ENCODE measurements at regions not wholly inside any gene's neighbourhood (a gene's known extent, or its start where the extent isn't known, plus 50 kb on each side); places are given as distances from the start of the nearest gene placed in this dataset.
"Not testable (repeated sequence)": the region's sequence is repeated elsewhere in the genome, so short reads cannot be mapped to it uniquely, and the experiment has no call there.

DNA sequence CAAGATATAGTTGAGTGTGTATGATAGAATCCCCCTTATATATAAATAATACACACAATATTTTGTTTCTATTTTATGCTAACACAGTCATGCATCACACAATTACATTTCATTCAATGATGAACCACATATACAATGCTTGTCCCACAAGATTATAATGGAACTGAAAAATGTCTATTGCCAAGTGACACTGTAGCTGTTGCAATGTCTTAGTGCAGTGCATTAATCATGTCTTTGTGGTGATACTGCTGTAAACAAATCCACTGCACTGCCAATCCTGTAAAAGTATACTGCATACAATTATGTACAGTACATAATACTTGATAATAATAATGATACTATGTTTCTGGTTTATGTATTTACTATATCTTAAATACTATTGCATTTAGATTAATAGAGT is 512.1 kb upstream of the CNTN3 start:
- DNase-seq (ENCODE audit: low read depth) = no peak

DNA sequence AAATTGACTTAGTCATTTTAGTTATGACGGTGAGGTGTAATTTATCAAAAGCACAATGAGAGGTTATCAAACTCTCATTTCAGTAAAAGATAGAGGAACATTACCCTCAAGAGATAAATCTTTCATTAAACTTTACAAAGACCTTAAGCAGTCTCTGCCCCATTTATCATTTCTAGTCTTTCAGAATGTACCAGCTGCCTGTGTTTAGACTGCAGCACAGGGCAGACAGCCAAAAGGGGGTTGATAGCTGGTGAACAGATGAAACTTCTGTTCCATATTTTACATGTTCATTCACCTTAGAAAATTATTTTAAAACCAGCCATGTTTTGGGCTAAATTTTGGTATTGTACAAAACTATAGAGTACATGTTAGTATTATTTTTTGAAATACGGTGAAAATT is 514.6 kb upstream of the CNTN3 start:
- no peak for DNase-seq (ENCODE audit: low read depth)

DNA sequence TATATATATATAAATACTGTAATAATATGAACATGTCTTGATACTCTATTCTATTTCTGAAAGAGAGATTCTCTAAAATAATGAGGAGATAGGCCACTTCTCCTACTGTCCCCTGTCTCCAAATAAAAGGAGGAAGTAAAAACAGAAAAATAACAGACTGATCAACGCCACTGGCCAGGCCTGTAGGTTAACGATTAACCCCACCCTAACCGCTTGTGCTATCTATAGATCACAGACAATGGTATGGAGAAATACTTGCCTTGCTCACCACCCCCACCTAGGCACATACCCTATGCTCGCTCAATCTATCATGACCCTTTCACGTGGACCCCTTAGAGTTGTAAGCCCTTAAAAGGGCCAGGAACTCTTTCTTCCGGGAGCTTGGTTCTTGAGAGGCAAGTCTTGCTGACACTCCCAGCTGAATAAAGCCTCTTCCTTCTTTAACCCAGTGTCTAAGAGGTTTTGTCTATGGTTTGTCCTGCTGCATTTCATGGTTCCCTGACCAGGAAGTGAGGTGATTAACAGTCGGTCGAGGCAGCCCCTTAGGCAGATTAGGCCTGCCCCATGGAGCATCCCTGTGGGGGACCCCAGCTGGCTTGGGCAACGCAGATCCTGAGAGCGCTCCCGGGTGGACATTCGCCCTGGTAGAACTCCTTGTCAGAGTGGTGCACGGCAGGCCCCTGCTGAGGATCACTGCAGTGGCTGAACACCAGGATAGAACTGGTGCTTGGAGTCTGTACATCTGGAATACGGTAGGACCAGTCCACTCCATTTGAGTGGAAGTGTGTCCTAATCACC is 521.8 kb upstream of the CNTN3 start:
- no peak for DNase-seq (ENCODE audit: low read depth)

DNA sequence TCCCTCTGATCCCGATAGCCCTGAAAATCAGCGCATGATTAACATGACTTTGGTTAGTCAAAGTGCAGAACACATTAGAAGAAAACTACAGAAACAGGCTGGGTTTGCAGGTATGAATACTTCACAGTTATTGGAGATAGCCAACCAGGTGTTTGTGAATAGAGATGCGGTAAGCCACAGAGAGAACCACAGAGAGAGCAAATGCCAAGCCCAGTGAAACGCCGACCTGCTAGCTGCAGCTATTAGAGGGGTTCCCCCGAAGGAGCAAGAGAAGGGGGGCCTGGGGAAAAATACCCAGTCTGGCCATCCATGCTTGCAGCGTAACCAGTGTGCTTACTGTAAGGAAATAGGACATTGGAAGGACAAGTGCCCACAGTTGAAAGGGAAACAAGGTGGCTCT is 523.9 kb upstream of the CNTN3 start:
- DNase-seq (ENCODE audit: low read depth) = no peak

DNA sequence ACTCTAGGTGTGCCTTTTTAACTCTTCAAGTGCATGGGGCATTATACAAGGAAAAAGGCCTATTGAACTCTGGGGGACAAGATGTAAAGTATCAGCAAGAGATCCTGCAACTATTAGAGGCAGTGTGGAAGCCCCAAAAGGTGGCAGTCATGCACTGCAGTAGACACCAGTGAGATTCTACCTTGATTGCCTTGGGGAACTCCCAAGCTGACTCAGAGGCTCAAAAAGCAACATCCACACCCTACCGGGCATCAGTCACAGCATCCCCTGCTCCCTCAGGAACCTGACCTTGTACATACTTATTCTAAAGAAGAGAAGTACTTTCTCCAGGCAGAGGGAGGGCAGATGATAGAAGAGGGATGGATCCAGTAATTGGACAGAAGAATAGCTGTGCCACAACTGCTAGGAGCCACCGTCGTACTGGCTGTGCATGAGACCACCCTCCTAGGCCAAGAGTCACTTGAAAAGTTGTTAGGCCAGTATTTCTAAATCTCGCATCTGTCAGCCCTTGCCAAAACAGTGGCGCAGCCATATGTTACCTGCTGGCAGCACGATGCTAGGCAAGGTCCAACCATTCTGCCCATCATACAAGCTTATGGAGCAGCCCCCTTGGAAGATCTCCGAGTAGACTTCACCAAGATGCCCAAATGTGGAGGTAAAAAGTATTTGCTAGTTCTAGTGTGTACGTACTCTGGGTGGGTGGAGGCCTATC is 523.1 kb upstream of the FRG2C start:
- peak; percentile 29 for DNase-seq (ENCODE audit: low read depth)

DNA sequence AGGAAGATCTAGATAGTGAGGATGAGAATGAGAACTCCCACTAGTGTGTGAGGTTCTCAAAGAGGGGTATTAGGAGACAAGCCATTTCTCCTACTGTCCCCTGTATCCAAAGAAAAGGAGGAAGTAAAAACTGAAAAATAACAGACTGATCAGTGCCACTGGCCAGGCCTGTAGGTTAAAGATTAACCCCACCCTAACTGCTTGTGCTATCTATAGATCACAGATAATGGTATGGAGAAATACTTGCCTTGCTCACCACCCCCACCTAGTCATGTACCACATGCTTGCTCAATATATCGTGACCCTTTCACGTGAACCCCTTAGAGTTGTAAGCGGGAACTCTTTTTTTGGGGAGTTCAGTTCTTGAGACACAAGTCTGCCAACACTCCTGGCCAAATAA is 519.7 kb upstream of the FRG2C start:
- DNase-seq (ENCODE audit: low read depth) = no peak

DNA sequence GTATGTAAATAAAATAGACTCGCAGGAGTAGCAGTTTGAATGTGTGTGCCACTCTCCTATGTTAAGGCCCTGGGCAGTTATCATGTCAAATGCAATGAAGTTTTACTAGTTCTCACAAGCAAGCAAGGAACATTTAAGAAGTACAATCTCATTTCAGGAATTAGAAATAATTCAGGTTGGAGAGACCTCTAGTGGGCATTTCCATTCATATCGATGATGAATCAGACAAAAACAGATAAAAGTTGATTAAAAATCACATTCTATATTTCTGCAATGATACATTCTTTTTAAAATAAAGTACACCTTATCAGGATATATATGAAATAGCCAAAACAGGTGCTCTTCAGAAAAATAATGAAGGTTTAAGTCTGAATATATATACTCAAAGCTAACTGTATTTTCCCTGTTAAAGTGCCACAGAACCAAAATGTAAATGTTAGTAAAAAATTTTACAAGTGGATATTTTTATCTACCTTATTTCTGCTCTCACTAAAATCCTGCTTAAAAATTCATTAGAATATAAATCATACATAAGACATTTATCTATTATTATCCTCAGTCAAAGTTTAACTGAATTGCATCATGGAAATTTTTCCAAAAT is 492.4 kb upstream of the FRG2C start:
- no peak for DNase-seq (ENCODE audit: low read depth)

DNA sequence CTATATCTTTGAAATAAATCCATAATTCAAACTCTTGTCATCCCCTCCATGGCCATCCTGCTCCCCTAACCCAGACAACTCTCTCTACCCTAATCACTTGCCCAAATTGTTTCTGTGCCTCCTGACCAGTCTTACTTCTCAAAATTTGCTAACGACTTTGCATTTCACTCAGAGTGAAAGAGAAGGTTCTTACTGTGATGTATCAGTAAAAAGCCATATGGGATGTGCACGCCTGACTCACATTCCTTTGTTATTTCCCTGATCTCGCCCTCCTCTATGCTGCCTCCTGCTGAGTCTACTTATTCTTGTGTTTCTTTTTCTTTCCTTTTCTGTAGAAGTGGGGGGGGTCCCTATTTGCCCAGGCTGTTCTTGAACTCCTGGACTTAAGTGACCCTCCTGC is 487.2 kb upstream of the FRG2C start:
- peak; percentile 24 for DNase-seq (ENCODE audit: low read depth)

DNA sequence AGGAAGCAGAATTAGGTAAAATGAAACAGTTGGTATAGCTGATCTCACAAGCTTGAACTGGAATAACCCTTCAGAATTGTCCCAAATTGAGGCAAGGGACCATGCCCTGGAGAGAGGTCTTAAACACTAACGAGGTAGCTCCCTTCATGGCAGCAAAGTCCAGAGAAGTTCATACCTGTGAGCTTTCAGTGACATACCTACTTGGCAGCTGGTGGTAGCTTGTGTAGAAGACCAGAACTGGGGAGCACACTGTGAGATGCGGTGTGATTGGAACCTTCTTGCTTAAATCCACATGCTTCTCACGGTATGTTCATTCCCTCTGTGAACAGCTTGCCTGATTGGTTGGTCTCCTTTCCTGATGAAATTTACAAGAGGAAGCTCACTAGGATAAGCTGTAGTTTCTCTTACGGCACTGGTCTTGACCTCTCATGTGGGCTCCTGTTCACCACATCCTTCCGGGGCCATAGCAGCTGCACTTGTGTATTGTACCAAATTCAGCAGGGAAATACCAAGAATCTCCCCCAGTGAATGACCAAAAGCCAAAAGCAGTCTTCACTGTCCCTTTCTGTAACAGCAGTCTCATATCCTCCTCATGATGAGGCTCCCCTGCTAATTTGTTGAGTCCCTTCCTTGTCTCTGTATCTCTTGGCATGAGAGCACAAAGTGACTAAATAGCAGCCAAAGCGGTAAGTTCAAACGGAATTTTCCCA is 483.7 kb upstream of the FRG2C start:
- peak; percentile 40 for DNase-seq (ENCODE audit: low read depth)

DNA sequence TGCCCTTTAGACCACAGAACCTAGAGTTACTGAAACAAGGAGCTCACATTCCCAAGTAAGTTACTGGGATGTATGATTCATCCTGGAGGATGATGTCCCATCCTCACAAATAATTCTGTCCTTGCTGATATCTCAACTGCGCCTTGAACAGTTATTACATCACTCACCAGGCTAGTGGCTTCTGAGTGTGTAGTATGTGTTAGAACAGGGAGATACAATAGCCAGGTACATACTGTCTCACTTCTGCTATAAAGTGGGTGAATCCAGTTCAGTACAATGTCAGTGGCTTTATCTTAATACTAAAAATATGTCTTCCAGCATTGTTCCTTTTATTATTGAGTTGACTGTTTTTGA is 483.2 kb upstream of the FRG2C start:
- no peak for DNase-seq (ENCODE audit: low read depth)

DNA sequence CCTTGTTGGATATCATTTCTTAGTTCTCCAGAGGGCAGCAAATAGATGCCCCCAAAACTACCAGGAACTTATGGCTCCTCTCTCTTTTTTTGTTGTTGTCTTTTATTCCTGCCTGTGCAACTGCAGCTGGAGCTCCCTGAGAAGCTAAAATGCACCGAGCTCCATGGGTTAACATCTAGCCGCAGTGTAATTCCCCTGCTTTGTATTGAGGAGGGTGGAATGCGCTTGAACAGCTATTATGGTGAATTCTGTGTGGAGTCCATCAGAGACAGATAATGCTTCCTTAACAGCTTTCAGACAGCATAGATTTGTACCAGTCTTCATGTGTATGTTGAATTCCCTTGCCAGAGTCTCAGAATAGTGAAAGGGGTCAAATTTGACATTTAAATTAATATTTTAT is 475.2 kb upstream of the FRG2C start:
- no peak for DNase-seq (ENCODE audit: low read depth)

DNA sequence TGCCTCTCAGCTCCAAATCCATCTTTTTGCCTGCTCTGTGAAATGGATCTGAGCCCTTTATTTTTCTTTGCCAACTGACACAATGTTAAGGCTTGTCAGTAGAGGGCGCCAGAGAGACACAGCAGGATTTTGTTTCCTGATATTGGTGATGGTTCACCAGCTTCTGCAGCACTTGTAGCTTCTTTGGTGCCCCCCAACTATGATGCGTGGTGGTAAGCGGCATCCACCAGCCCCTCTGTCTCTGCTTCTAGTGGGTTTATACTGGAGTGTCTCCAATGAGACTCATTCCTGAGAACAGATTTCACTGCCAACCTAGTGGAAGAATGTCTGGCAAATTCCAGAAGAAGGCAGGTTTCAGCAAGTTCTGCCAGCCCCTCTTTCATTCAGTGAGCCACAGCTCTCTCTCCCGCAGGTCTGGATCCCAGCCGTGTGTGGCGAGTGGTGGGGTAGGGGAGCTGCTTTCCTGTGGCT is 471.9 kb upstream of the FRG2C start:
- peak; percentile 15 for DNase-seq (ENCODE audit: low read depth)

DNA sequence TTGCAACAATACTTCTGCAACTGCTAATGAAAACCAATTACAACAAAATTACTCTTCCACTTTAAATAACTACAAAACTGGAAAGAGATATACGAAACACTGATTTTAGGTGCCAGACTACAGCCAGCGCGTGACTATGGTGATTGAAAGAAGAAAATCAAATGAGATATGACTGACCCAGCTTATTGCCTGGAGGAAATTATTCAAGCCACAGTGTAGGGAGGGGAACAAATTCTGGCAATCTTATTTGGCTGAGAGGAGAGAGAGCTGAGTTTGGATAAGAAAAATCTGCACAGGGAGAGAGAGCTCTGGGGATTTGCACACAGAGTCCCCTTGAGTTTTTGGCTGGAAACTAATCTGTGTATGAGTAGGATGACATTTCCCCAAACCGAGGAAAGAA is 470.3 kb upstream of the FRG2C start:
- DNase-seq (ENCODE audit: low read depth) = no peak

DNA sequence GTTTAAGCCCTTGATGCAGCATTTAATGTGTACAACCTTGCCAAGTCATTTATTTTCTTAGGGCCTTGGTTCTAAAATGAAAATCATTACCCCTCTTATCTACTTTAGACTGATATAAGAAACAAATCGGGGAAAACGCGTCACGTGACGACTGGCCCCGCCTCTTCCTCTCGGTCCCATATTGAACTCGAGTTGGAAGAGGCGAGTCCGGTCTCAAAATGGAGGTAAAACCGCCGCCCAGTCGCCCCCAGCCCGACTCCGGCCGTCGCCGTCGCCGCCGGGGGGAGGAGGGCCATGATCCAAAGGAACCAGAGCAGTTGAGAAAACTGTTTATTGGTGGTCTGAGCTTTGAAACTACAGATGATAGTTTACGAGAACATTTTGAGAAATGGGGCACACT is 449.8 kb upstream of the FRG2C start:
- not testable (repeated sequence) for DNase-seq (ENCODE audit: low read depth)

DNA sequence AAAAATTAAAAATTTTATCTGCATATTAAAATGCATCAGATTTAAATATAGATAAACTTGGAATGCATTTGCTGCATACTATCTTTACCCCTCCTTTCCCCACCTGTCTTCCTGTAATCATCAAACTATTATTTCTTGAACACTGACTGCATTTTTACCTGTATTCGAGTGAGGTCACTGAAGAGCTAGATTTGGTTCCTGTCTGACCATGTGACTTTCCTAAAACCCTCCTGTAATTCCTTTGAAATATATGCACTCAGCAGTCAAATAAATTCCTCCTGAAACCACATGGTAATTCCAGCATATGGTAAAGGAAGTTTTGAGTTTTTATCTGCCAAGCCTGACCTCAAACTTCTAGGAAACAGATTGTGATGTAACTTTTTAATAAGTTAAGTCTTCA is 445.6 kb upstream of the FRG2C start:
- no peak for DNase-seq (ENCODE audit: low read depth)

DNA sequence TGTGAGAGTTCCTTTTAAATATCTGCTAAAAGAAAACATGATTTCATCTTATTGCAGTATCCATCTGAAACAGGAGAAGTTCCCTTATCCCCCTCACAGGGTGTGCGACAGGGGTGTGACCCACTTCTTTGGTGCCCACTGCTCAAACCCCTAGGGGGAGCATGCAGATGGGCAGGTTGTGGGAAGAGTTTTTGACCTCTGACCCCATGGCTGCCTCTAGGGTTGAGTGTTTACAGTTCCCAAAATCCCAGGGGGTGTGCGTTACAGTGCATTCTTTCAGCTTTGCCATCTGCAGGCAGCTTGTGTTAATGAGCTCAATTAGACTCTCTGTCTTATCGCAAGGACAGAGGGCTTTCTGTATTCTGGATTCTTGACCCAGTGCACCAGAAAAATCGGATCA is 443.2 kb upstream of the FRG2C start:
- no peak for DNase-seq (ENCODE audit: low read depth)

DNA sequence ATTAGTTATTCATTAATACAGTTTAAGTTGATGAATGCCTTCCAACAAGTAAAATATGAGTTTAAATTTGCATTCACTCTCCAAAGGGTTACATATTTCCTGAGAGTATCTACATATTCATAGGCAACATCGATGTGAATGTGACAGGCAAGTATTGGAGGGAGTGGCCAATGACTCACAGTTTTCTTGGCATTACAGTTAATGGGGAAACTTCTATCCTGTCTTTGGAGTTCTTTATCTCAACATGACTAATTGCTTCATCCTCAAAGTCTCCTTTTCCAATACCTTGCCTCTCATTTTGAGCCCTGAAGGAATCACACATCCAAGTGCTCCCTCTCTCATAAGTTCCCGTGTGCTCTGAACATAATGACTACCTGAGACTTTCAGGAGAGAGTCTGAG is 439.7 kb upstream of the FRG2C start:
- peak; percentile 2 for DNase-seq (ENCODE audit: low read depth)

DNA sequence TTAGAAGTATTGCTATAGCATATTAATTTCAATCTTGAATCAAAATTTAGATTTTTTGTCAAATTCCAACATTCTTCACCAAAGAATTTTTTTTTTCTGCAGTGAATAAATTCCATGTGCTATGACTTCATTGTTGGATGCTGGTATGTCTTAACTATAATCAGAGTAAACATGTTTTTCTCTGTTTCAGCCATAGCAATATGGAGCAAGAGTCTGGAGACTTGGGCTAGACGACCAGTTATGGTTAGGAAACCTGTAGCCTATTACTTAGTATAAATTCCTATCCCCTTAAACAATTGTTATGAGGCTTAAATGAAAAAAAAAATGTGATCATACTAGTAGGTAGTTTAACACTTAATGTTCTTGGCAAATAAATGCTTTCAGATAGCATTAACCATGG is 431.9 kb upstream of the FRG2C start:
- DNase-seq (ENCODE audit: low read depth) = no peak

DNA sequence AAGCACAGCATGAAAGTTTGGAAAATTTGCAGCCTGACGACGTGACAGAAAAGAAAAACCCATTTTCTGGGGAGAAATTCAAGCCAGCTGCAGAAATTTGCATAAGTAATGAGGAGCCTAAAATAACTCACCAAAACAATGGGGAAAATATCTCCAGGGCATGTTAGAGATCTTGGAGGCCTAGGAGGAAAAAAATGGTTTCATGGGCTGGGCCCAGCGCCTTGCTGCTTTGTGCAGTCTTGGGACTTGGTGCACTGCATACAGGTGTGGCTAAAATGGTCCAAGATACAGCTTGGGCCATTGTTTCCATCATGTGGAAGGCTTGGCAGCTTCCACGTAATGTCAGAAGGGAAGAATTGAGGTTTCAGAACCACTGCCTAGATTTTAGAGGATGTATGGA is 428.5 kb upstream of the FRG2C start:
- no peak for DNase-seq (ENCODE audit: low read depth)

DNA sequence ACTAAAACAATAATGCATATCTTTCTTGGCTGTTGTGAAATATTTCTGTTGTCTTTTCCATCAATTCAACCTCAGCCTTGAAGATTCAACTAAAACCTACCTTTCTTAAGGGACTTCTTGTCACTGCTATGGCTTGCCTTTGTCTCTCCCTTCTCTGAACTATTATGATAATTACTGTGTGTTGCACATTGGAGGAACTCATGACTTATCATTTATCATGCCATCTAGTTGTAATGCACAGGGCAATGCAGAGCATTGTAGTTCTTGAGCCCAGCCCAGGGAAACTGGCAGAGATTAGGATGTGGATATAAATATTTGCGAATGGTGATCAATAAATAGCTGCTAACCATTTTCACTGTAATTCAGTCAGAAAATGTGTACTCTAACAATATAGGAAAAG is 427.1 kb upstream of the FRG2C start:
- no peak for DNase-seq (ENCODE audit: low read depth)

DNA sequence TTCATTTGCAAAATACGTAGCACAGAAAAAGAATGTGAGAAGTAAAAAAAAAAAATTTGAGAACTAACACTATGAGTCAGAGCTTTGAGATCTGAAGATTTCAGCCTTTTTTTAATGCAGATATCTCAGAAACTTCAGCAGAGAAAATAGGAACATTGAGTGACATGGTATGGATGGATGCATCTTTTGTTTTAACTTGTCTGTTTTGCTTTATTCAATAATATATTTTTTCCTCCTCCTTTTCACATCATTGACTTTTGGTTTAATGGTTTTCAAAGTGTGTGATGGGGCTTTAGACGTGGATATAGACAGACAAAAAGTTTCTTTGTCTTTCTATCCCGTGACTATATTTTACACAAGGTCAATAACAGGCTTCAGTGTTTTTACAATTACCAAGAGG is 426.7 kb upstream of the FRG2C start:
- no peak for DNase-seq (ENCODE audit: low read depth)

DNA sequence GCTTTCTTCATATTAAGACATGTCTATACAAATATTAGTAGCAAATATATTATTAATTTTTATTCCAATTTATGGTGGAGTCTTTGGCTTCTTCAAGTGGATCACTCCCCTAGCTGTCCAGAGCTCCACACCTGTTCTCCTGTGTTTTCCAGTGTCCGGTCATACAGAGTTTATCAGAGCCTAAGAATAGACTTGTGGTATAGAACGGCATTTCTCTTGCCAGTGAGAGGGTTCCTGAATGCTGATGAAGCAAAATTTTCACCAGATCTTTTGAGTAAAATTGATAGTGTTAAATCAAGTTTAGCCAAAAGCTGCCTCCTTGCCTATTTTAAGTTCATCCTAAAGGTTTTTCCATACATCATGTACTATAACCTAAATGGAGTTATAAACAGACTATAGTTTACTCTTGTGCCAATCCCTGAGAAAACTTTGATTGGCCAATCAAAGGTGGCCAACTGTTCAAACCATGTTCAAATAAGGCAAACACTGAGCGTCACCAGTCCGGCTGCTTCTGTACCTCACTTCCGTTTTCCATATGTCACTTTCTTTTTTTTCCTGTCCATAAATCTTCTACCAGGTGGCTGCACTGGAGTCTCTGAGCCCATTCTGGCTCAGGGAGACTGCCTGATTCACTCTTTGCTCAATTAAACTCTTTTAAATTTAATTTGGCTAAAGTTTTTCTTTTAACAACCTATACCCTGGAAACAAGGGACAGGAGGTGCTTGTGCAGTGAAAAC is 422.7 kb upstream of the FRG2C start:
- DNase-seq (ENCODE audit: low read depth) = not testable (repeated sequence)
